ENCODE measurements at regions not wholly inside any gene's neighbourhood (a gene's known extent, or its start where the extent isn't known, plus 50 kb on each side); places are given as distances from the start of the nearest gene placed in this dataset.

- no peak for DNase-seq (ENCODE audit: low spot score)
These were observed 165.3 kb upstream of the CDH20 start for GRCh38 chr18:61167902-61168301.

GRCh38 chr18:61169386-61169785, 163.8 kb upstream of the CDH20 start:
- DNase-seq (ENCODE audit: low spot score) = no peak

- no peak for DNase-seq (ENCODE audit: low spot score)
These were observed 160.6 kb upstream of the CDH20 start for GRCh38 chr18:61172624-61173023.

- DNase-seq (ENCODE audit: low spot score) = no peak
These were observed 159.7 kb upstream of the CDH20 start for GRCh38 chr18:61173554-61173953.

DNA sequence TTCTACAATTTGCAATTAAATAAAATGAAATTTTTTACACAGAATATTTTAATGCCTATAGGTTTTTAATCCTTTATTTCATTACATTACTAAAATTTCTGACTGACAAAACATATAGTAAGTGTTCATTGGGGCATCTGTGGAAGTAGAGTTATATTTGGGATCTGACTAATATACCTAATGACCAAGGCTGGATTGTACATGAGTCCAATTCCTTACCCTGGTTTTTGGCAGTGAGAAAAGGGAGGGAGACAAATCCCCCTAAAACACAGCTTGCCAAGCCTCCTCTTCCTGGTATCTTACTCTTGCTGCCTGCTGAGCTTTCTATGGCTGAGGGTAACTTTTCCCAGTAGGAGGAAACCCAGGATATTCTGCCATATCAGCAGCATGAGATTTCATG, 149.4 kb upstream of the CDH20 start:
- DNase-seq (ENCODE audit: low spot score) = no peak

GRCh38 chr18:61187971-61188370, 145.3 kb upstream of the CDH20 start:
- no peak for DNase-seq (ENCODE audit: low spot score)

GRCh38 chr18:61189376-61189775, 143.9 kb upstream of the CDH20 start:
- no peak for DNase-seq (ENCODE audit: low spot score)

DNA sequence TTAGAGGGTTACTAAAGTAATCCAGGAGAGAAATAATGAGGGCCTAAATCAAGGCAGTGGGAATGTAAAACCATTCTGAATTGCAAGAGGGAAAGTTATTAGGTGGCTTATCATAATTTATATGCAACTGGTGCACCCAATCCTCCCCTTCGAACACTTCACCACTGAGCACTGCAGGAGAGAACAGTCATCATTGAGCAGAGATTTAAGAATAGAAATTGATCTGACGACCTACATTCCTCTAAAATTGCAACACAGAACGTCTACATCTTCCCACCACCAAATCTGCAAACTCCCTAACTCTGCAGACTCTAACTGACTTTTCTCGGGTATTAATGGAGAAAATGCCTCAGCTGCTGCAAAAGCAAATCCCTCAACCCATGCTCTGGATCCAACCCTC, 138.5 kb upstream of the CDH20 start:
- DNase-seq (ENCODE audit: low spot score) = no peak

GRCh38 chr18:61196750-61197149, 136.5 kb upstream of the CDH20 start:
- no peak for DNase-seq (ENCODE audit: low spot score)

DNA sequence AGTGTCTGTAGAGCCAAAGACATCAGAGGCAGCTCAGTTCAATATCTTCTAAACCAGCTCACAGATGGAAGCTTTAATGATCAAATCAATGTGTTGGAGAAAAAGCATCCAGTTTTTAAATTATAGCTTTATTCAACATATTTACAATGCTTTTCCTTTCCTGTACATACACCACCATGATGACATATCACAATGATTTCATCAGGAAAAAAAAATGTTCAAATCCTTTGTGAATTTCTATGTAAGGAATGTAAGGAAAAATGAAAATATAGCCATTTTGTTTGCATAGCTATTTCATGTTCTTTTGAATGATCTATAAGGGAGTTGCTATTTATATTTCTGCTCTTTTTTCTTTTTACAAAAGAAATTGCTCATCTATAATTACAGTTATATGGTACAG, 134.7 kb upstream of the CDH20 start:
- DNase-seq (ENCODE audit: low spot score) = no peak

- no peak for DNase-seq (ENCODE audit: low spot score)
These were observed 133.9 kb upstream of the CDH20 start for GRCh38 chr18:61199171-61199848.

DNA sequence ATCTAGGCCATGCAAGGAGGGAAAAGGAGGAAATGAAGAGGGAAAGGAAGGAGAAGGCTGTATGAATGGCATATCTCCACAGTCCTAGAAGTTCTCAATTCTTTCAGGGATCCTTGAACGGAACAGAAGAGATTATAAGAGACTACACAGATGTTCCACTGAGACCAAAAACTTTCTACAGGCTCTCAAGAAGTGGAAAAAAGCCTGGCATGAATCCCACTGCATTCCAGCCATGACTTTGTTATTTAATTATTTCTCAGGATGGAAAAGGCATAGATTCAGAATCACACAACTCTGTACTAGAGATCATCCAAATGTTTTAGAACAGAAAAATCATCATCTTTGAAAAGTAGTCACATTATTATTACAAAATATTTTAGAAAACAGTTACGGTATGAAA, 131.7 kb upstream of the CDH20 start:
- DNase-seq (ENCODE audit: low spot score) = no peak

GRCh38 chr18:61203151-61203550, 130.1 kb upstream of the CDH20 start:
- no peak for DNase-seq (ENCODE audit: low spot score)

GRCh38 chr18:61209801-61210200, 123.4 kb upstream of the CDH20 start:
- DNase-seq (ENCODE audit: low spot score) = no peak

DNA sequence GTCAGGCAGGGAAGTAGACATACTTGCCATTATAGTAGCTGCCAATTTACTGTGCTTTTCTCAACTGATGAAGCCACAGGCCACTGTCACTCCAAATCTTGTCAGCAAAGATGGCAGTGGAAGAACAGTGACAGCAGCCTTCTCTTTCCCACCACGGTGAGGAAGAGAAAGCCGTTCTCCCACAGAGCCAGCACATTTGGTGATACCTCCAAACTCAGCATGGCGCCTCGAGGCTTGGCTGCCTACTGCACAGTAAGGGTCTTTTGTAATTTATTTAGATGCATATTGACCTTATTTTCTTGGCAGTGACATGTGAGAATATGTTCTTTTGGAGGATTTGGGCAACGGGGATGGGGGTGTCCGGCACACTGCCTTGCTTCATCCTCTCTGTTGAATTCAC, 117.2 kb upstream of the CDH20 start:
- no peak for DNase-seq (ENCODE audit: low spot score)

- no peak for DNase-seq (ENCODE audit: low spot score)
These were observed 111.0 kb upstream of the CDH20 start for GRCh38 chr18:61222206-61222605.

DNA sequence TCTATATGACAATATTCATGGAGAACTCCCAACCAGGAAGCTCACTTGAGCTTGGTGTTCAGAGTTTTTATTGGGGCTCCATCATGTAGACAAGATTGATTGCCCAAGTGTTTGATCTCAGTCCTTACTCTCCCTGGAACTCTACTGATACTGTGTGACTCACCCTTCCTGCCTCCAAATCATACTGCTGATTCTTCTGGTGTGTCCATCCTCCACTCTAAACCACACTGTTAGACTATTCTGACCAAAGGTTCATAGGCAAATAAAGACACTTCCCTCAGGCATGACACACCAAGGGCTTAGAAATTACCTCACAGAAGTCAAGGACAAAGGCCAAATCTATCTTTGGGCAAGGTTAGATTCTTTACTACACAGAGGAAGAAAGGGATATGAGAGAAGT, 107.9 kb upstream of the CDH20 start:
- no peak for DNase-seq (ENCODE audit: low spot score)

- DNase-seq (ENCODE audit: low spot score) = no peak
These were observed 96.7 kb upstream of the CDH20 start for GRCh38 chr18:61236356-61237057.

DNA sequence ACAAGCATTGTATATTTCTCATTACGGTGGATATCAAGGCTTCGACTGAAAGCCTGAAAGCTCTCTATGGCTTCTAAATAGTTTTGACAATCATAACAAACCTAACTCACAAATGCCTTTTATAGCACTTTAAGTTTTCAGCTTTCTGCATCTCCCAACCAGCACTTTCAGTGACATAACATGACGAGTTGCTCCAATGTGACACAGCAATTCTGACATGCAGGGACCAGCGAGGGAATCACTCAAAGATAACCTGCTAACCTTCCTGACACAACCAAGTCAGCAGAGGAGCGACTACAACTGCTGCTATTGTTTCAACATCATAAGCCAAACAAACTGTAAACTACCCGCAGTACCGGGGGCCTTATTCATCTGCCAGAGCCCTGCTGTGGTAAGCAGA, 95.7 kb upstream of the CDH20 start:
- DNase-seq (ENCODE audit: low spot score) = no peak

GRCh38 chr18:61239051-61239450, 94.2 kb upstream of the CDH20 start:
- DNase-seq (ENCODE audit: low spot score) = no peak

- no peak for DNase-seq (ENCODE audit: low spot score)
These were observed 91.9 kb upstream of the CDH20 start for GRCh38 chr18:61241260-61241853.

DNA sequence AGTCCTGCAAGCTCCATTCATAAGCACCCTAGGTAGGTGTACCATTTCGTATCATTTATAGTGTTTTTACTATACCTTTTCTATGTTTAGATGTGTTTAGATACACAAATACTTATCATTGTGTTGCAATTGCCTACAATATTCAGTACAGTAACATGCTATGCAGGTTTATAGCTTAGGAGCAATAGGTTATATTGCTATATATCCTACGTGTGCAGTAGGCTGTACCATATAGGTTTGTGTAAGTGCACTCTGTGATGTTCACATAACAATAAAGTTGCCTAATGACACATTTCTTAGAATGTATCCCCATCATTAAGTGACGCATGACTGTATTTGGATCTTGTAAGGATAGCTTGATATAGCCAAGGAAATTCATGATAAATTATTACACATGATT, 88.6 kb upstream of the CDH20 start:
- DNase-seq (ENCODE audit: low spot score) = no peak

GRCh38 chr18:61245276-61245675, 88.0 kb upstream of the CDH20 start:
- DNase-seq (ENCODE audit: low spot score) = no peak

GRCh38 chr18:61248589-61248988, 84.6 kb upstream of the CDH20 start:
- no peak for DNase-seq (ENCODE audit: low spot score)
